ENCODE measurements at regions not wholly inside any gene's neighbourhood (a gene's known extent, or its start where the extent isn't known, plus 50 kb on each side); places are given as distances from the start of the nearest gene placed in this dataset.

DNA sequence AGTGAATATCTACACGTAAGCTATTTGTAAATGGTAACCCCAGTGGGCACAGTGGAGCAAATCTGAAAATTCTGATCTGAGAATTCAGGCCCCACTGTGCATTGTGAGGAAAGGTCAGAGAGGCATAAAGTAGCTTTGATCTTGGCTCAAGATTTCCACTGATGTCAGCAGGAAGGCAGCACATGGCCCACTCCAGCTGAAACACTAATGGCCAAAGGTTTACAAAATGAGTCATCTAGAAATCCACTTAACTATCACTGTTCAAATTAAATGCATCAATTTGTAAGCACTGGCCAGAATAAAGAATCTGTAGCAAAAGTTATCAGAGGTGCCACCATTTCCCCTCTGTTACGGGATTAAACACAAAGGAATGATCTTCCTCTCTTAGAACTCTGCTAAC lies 191.6 kb downstream of the C9orf152 start:
- H3K27ac ChIP-seq (ENCODE audit: insufficient read depth, low read depth, low read length) = peak overlapping the region; percentile 100

More for the DNA sequence above, 191.6 kb downstream of the C9orf152 start:
- no peak for FAIRE-seq
- H3K9me1 ChIP-seq (replicated peaks; ENCODE audit: control insufficient read depth, extremely low read depth, insufficient read depth, low read length) = no peaks in the 10 kb centered on the region
- H3K9ac ChIP-seq (replicated peaks; ENCODE audit: extremely low read depth, insufficient read depth, low read length) = peak overlapping the region; percentile 83
- CTCF ChIA-PET = interaction anchor here (1.1 to 2.5 kb wide), 7 partner anchors 13 to 135 kb away, joined by 3 to 16 read pairs (median 9); no protein-coding TSS in a partner anchor
- peak overlapping the region; percentile 59 for H3K4me2 ChIP-seq (ENCODE audit: insufficient read depth, low read length)
- no TSS peak for BruUV-seq (replicated peaks)
- H3K36me3 ChIP-seq (ENCODE audit: control insufficient read depth in 2 of 2, extremely low read depth in 1 of 2, insufficient read depth in 2 of 2, low read length in 2 of 2) = no peaks in the 10 kb centered on the region
- H3K27me3 ChIP-seq (ENCODE audit: control insufficient read depth in 2 of 2, insufficient read depth in 2 of 2, low read length in 2 of 2) = no peaks in the 10 kb centered on the region
- no peaks in the 10 kb centered on the region for H3K79me2 ChIP-seq (ENCODE audit: control insufficient read depth, insufficient read depth, low read length)
- H2AFZ ChIP-seq (ENCODE audit: low read depth, low read length) = no peak overlapping the region
- peak; percentile 94 for DNase-seq (ENCODE audit: low read depth, low spot score)
- H3K4me3 ChIP-seq (replicated peaks in 1 of 3; ENCODE audit: insufficient read depth in 1 of 3, low read depth in 1 of 3, low read length in 3 of 3) = no peak overlapping the region
- intact Hi-C loops (cut with micrococcal nuclease) (loop anchor here (1.0 kb wide), 6 partner anchors 11 to 109 kb away; no protein-coding TSS in a partner anchor), dilution Hi-C loops (cut with MboI; ENCODE audit: extremely low pct_ligation_motif_present, low sequenced_read_pairs) (no loop called here)
- no peaks in the 10 kb centered on the region for H3K9me3 ChIP-seq (replicated peaks; ENCODE audit: control insufficient read depth, insufficient read depth, low read length)
- peaks cover 28% of the 10 kb centered on the region for H3K4me1 ChIP-seq (ENCODE audit: control insufficient read depth, extremely low read depth, insufficient read depth, low read length)
- POLR2A ChIA-PET = interaction anchor here (0.7 to 1.3 kb wide), 3 partner anchors 11 to 35 kb away, joined by 3 to 5 read pairs (median 4); no protein-coding TSS in a partner anchor
- TF ChIP-seq EZH2 (IDR thresholded peaks at IDR 0.05; ENCODE audit: borderline replicate concordance, low read depth, low read length, severe bottlenecking) (no peak), GATA2 (IDR thresholded peaks at IDR 0.05; ENCODE audit: insufficient read depth, insufficient read length, low read depth, low read length) (peak; percentile 63), POLR2AphosphoS5 (IDR thresholded peaks at IDR 0.05; ENCODE audit: insufficient read depth, low read depth, low read length) (peak; percentile 39), MYC (IDR thresholded peaks at IDR 0.05; ENCODE audit: low read depth, low read length) (peak; percentile 81), POLR2A (IDR thresholded peaks at IDR 0.05; ENCODE audit: low read depth, low read length) (no peak), JUN (IDR thresholded peaks at IDR 0.05; ENCODE audit: borderline replicate concordance, insufficient read depth, insufficient read length, low read depth) (peak; percentile 92), FOS (IDR thresholded peaks at IDR 0.05; ENCODE audit: borderline replicate concordance, insufficient read depth, low read length) (peak; percentile 89), CTCF (IDR thresholded peaks at IDR 0.05; ENCODE audit: extremely low read depth in 1 of 2, insufficient read depth in 1 of 2, low read depth in 1 of 2, low read length in 2 of 2) (no peak)
- TF ChIP-seq, protein P1, sequence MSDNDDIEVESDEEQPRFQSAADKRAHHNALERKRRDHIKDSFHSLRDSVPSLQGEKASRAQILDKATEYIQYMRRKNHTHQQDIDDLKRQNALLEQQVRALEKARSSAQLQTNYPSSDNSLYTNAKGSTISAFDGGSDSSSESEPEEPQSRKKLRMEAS (IDR thresholded peaks at IDR 0.05; ENCODE audit: insufficient read depth, insufficient read length) = peak; percentile 76
- no peaks in the 10 kb centered on the region for H4K20me1 ChIP-seq (replicated peaks; ENCODE audit: control insufficient read depth, extremely low read depth, insufficient read depth, low read length)

Measured in endothelial cell of umbilical vein (primary cell).